ENCODE measurements at regions not wholly inside any gene's neighbourhood (a gene's known extent, or its start where the extent isn't known, plus 50 kb on each side); places are given as distances from the start of the nearest gene placed in this dataset.

DNA sequence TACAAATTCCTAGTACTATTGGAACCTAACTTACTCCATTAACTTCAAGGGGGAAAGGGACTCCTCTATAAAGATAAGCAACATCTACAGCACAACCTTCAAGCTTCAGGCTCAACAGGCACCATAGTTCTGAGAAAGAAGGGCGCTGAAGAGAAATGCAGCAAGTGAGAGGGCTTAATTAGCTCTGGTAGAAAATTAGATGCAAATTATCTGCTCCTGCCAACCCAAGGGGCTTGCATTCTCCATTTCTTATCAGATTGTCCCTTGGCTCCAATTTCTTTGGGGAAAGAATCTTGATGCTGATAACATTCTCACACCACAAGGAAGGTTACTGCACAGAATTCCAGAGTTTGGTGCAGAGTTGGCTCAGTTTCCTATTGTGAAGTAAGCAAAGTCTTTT is 214.6 kb downstream of the GABRG2 start:
- no peak for DNase-seq
- Mint-ChIP-seq H3K27ac (no peak overlapping the region), H3K4me3 (no peak overlapping the region), H3K36me3 (no peaks in the 10 kb centered on the region), H3K9me3 (peaks cover 4% of the 10 kb centered on the region), H3K27me3 (no peaks in the 10 kb centered on the region), H3K4me1 (no peaks in the 10 kb centered on the region)

DNA sequence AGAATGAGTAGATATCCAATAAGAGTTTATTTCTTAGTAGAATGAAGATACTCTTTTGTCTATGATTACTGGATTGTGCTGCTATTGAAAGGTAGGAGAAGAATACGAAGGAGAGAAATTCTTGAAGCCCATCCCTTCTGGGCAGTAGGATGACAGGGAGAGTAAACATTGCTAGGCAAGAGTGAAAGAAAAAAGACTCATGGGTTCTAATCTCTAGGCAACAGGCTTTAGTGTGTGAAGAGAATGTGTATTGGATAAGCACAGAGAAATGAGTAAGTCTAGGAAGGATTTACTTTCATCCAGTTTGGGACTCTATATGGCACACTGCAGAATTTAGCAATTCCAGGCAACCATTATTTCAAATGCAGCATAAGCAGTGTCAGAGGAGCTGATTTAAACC is 216.0 kb downstream of the GABRG2 start:
- Mint-ChIP-seq H3K27me3 (no peaks in the 10 kb centered on the region), H3K4me3 (no peak overlapping the region), H3K36me3 (no peaks in the 10 kb centered on the region), H3K9me3 (peaks cover 4% of the 10 kb centered on the region), H3K27ac (no peak overlapping the region), H3K4me1 (no peaks in the 10 kb centered on the region)
- no peak for DNase-seq

DNA sequence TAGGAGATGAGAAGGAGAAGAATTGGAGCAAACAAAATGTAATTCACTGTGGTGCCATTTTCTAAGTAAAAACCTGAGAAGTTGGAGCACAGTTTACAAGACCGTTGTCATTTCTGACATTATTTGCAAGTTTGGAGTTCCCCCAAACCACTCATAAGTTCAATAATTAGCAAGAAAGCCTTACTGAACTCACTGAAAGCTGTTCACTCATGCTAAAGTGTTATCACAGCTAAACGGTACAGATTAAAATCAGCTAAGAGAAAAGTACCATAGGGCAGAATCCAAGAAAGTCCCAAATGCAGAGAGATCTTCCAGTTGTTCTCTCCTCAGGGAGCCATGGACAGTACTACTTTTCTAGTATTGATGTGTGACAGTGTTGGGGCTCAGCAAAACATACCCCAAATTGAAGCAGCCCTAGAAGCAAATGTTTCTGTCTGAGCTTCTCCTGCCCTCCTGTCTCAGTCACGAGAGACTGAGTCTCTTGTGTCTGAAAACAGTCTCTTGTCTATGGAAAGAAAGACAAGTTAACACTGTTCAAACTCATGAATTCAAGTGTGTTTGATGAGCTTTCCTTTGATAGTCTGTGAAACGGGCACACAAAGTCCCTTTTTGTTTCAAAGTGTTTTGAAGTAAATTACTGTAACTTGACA is 221.2 kb downstream of the GABRG2 start:
- Mint-ChIP-seq H3K27me3 (no peaks in the 10 kb centered on the region), H3K36me3 (no peaks in the 10 kb centered on the region), H3K27ac (no peak overlapping the region), H3K9me3 (peaks cover 4% of the 10 kb centered on the region), H3K4me3 (no peak overlapping the region), H3K4me1 (no peaks in the 10 kb centered on the region)
- no peak for DNase-seq

DNA sequence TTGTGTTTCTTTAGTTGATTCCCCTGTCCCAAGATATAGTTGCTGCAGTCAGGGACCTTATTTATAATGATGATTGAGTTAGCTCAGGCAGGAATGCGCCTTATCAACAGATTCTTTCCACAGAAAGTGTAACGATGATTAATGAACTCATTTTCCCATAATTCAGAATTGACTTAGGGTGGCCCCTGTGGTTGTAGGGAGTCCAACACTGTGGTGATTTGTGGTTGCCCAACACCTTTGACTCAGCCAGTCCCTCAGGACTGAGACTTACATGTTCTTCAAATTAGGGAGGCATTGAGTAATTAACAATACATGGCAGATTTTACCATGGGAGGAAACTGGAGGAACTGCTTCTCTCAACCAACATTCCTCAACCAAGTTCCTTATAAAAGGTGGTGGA is 221.9 kb downstream of the GABRG2 start:
- DNase-seq: no peak
- Mint-ChIP-seq H3K9me3 (peaks cover 4% of the 10 kb centered on the region), H3K36me3 (no peaks in the 10 kb centered on the region), H3K27ac (no peak overlapping the region), H3K4me3 (no peak overlapping the region), H3K27me3 (no peaks in the 10 kb centered on the region), H3K4me1 (no peaks in the 10 kb centered on the region)

DNA sequence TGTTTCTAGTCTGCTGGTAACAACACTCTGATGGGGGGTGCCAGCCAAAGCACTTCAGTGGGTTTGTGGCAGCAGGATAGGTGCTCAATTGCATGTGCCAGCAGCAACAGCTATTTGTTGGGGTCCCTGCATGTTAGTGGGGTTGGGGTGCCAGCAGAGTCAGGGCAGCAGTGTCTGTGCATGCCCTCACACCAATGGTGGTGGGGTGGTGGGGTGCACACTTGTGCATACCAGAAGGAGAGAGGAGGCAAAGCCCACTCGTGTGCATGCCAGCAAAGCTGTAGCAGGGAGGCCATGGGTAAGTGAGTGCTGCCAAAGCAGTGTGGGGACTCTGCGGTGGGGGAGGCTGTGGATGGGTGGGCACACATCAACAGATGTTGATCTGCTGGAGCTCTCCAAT is 232.2 kb downstream of the GABRG2 start:
- Mint-ChIP-seq H3K9me3 (peaks cover 1% of the 10 kb centered on the region), H3K36me3 (no peaks in the 10 kb centered on the region), H3K27ac (no peak overlapping the region), H3K4me3 (no peak overlapping the region), H3K27me3 (no peaks in the 10 kb centered on the region), H3K4me1 (no peaks in the 10 kb centered on the region)
- no peak for DNase-seq

DNA sequence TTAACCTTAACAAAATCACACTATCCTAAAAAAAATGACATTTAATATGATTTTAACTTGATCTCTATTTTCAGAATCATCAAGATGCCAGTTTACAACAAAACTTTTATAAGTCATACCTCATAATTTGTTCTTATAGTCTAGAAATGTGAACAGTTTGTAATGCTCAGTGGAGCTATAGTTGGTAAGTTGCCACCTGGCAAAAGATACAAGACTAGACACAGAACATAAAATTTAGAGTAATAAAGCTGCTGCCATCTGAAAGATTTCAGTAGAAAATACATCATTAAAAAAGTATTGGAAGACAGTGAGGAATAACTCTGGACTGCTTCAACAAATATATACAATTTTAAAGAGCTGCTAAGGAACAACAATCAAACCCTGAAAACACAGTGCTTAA is 233.8 kb downstream of the GABRG2 start:
- no peaks in the 10 kb centered on the region for H3K36me3 Mint-ChIP-seq
- H3K4me3 Mint-ChIP-seq: no peak overlapping the region
- H3K4me1 Mint-ChIP-seq: no peaks in the 10 kb centered on the region
- H3K27ac Mint-ChIP-seq: no peak overlapping the region
- peaks cover 6% of the 10 kb centered on the region for H3K9me3 Mint-ChIP-seq
- H3K27me3 Mint-ChIP-seq: no peaks in the 10 kb centered on the region
- no peak for DNase-seq

DNA sequence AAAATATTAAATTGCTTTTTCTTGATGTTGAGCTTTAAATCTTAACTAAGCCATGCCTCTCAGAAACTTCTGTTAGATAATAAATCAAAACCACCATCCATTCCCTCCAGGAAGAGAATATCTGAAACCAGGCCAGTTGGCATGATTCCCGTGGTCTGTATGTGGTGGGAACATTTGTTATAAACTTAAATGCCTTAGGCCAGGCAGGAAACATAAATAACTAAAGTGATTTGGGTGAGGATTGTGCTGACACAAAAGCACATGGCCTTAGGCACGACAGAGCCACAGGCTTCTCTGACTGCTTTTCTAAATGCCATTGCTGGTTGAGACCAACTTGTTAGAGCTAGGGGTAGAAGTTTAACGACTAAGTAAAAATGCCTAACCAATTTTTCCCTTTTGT is 255.9 kb downstream of the GABRG2 start:
- H3K4me1 Mint-ChIP-seq: no peaks in the 10 kb centered on the region
- no peaks in the 10 kb centered on the region for H3K27me3 Mint-ChIP-seq
- DNase-seq: no peak
- no peaks in the 10 kb centered on the region for H3K36me3 Mint-ChIP-seq
- H3K27ac Mint-ChIP-seq: no peak overlapping the region
- H3K9me3 Mint-ChIP-seq: peaks cover 3% of the 10 kb centered on the region
- H3K4me3 Mint-ChIP-seq: no peak overlapping the region

DNA sequence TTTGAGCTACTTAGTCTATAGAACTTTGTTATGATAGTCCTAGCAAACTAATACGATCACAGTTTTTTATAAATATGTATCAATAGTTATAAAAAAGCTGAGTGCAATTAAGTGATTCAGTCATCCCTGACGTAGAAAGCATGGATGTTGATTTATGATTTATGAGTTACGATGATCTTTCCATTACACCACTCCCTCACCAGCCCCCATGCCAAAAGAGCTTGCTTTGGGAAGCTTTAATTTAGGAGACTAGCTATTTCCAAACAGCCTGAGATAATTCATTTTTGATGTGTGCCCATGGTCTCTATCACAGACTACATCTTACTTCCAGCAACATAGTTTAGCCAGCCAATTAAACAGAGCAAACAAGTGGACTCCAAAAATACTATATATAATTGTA is 256.8 kb downstream of the GABRG2 start:
- peaks cover 3% of the 10 kb centered on the region for H3K9me3 Mint-ChIP-seq
- no peaks in the 10 kb centered on the region for H3K4me1 Mint-ChIP-seq
- no peaks in the 10 kb centered on the region for H3K27me3 Mint-ChIP-seq
- no peak overlapping the region for H3K27ac Mint-ChIP-seq
- no peak overlapping the region for H3K4me3 Mint-ChIP-seq
- DNase-seq: no peak
- H3K36me3 Mint-ChIP-seq: no peaks in the 10 kb centered on the region

DNA sequence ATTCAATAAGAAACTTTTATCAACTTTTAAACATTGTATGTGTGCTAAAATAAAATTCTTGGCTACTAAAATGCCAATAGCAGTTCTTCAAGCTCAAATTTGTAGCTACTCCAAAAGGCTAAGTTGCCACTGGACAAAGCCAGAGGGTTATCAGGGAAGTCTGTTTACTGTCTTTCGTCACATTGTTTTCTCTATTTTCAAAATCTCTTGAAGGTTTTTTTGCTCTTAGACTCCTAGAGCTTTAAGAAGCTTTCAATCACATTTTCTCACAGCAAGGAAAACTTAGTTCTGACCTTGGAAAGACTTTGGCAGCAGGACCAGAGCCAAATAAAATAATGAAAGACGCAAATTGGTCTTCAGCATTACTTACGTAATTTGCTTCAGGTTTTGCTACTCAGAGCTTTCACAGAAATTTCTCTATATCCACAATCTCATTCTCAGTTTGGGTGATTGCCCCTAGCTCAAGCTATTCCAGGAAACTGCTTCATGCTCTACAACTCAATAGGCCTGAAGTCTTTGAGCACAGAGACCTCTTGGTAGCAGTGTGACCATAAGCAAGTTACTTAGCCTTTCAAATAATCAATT is 257.7 kb downstream of the GABRG2 start:
- no peak overlapping the region for H3K27ac Mint-ChIP-seq

DNA sequence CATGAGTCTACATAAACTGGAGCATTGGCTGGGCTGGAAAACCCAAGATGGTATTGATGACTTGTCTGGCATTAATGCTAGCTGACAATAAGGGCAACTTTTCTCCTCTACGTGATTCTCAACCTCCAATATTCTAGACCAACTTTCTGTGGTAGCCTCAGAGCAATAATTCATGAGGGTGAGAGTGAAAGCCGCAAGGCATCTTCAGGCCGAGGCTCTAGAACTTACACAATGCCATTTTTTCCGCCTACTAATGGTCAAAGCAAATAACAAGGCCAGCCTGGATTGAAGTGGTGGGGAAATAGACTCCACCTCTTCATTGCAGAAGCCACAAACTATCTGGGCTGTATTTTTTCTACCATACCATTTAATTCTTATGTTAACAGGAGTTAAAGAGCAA is 267.4 kb downstream of the GABRG2 start:
- DNase-seq: no peak
- Mint-ChIP-seq H3K36me3 (no peaks in the 10 kb centered on the region), H3K27me3 (no peaks in the 10 kb centered on the region), H3K9me3 (peaks cover 7% of the 10 kb centered on the region), H3K27ac (no peak overlapping the region), H3K4me3 (no peak overlapping the region), H3K4me1 (no peaks in the 10 kb centered on the region)

More for the DNA sequence above, 257.7 kb downstream of the GABRG2 start:
- Mint-ChIP-seq H3K9me3 (peaks cover 7% of the 10 kb centered on the region), H3K4me3 (no peak overlapping the region), H3K36me3 (no peaks in the 10 kb centered on the region), H3K27me3 (no peaks in the 10 kb centered on the region), H3K4me1 (no peaks in the 10 kb centered on the region)
- no peak for DNase-seq

DNA sequence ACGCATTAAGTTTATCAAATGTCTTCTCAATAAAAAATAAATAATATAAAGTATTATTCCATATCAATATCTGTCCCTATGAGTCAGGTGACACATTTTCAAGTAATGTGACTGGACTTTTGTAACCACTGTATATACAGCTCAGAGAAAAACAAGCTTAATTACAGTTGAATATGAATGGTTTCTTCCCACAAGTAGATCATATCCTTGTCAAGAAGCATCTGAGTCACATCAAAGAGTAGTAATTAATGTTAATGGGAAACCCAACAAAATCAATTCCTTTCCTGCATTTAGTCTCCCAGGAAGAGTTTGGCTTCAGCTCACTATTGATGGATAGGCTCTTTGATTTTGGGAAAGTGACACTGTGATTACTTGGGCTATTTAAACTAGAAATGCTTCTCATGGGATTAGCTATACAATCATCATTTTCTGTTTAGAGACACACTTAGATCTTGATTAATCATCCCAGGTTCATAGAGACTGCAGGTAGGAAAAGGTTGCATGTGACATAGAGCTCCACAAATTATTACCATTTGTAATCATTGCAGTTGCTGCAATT is 292.9 kb downstream of the GABRG2 start:
- no peak for DNase-seq
- Mint-ChIP-seq H3K4me3 (no peak overlapping the region), H3K36me3 (no peaks in the 10 kb centered on the region), H3K4me1 (no peaks in the 10 kb centered on the region), H3K27ac (no peak overlapping the region), H3K9me3 (peaks cover 8% of the 10 kb centered on the region), H3K27me3 (no peaks in the 10 kb centered on the region)

DNA sequence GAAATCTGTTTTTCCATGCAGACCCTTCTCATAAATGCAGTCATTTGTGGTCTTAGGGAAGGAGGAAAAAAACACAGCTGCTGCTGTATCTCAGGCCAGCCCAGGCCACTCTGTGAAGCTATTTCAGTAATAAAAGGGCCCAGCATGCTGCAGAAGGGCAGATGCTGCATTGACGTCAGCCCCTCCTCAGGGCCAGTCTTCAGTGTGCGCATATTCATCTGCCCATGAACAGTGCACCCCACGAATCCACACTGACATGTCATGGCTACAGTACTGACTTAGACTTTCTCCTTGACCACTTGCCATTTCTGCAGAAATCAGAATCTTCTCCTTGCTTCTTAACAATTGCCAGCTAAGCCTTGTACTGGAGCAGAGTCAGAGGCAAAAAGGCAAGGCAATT is 304.7 kb downstream of the GABRG2 start:
- H3K27ac Mint-ChIP-seq: no peak overlapping the region
- no peak overlapping the region for H3K4me3 Mint-ChIP-seq
- no peaks in the 10 kb centered on the region for H3K4me1 Mint-ChIP-seq
- no peaks in the 10 kb centered on the region for H3K27me3 Mint-ChIP-seq
- no peak for DNase-seq
- H3K9me3 Mint-ChIP-seq: peaks cover 15% of the 10 kb centered on the region
- H3K36me3 Mint-ChIP-seq: no peaks in the 10 kb centered on the region

DNA sequence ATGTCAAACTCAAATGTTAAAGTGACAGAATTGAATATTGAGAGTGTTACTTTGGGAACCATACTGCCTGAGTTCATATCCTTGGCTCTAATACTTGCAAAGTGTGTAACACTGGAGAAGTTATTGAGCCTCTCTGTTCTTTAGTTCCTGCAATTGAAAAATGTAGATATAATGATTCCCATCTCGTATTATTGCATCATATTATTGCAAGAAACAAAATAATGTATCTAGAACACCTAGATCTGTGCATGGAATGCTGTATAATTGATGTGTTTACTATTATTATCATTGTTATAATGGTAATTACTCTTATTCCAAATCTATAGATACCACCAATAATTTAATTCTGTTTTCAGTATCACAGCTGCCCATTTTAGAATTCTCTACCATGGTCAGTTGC is 310.3 kb downstream of the GABRG2 start:
- Mint-ChIP-seq H3K4me1 (no peaks in the 10 kb centered on the region), H3K9me3 (peaks cover 1% of the 10 kb centered on the region), H3K4me3 (no peak overlapping the region), H3K27ac (no peak overlapping the region), H3K36me3 (no peaks in the 10 kb centered on the region), H3K27me3 (no peaks in the 10 kb centered on the region)
- no peak for DNase-seq

DNA sequence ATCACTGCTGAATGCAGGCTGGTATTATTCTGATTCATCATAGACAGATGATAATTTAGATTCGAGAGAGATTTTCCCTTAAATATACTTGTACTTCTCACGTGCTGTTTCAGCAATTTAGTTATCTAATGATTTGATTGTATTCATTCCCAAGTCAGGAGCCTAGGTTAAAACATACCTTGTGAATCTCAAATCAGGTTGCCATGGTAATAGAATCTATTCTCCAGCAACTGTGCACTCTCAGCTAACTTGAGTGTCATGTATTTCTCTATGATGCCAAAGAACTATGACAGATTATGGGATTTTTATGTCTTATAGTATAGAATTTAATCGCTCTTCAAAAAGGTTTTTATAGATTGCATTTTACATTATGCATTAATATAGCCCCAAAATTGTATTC is 315.3 kb downstream of the GABRG2 start:
- no peak overlapping the region for H3K4me3 Mint-ChIP-seq
- H3K27ac Mint-ChIP-seq: no peak overlapping the region
- no peaks in the 10 kb centered on the region for H3K36me3 Mint-ChIP-seq
- H3K27me3 Mint-ChIP-seq: no peaks in the 10 kb centered on the region
- DNase-seq: no peak
- peaks cover 1% of the 10 kb centered on the region for H3K9me3 Mint-ChIP-seq
- H3K4me1 Mint-ChIP-seq: no peaks in the 10 kb centered on the region

DNA sequence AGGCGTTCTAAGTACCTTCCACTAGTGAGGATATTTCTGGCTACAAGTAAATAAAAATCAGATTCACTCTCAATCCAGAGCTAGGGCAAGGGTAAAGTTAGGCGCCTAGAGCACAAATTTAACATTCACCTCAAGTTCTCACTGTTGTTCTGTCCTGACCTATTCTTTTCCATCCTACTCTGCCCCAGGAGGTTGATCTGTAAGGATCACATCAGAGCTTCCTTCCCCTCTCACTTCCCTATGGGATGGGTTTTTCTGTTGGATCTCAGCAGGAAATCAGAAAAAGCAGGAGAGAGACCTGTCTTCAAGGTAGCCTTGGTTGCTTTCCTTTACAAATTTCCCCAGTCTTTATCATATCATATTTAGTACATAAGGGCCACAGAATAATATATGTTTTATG is 316.7 kb downstream of the GABRG2 start:
- DNase-seq: no peak
- Mint-ChIP-seq H3K4me1 (no peaks in the 10 kb centered on the region), H3K36me3 (no peaks in the 10 kb centered on the region), H3K9me3 (peaks cover 5% of the 10 kb centered on the region), H3K4me3 (no peak overlapping the region), H3K27ac (no peak overlapping the region), H3K27me3 (no peaks in the 10 kb centered on the region)

DNA sequence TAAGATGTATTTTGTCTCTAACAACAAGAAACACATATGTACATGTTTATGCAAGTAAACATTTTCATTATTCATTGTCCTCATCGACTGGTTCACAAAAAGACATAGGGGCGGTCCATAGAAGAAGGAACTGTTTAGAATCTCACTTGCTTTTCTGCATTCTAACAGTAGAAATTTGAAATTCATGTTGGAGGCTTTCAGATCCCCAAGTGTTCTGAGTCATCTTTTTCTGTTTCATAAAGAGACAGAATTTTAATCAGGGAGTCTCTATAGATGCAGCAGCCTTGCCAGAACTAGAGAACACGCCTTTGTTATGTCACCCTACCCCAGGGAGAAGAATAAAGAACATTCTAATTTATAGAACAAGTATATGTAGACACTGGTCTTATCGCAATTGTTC is 324.3 kb downstream of the GABRG2 start:
- no peaks in the 10 kb centered on the region for H3K4me1 Mint-ChIP-seq
- DNase-seq: no peak
- peaks cover 9% of the 10 kb centered on the region for H3K9me3 Mint-ChIP-seq
- no peaks in the 10 kb centered on the region for H3K27me3 Mint-ChIP-seq
- H3K27ac Mint-ChIP-seq: no peak overlapping the region
- no peaks in the 10 kb centered on the region for H3K36me3 Mint-ChIP-seq
- H3K4me3 Mint-ChIP-seq: no peak overlapping the region

Measured in activated naive CD8-positive, alpha-beta T cell treated with anti-CD3 and anti-CD28 coated beads for 36 hours (primary cell).